ENCODE measurements at regions not wholly inside any gene's neighbourhood (a gene's known extent, or its start where the extent isn't known, plus 50 kb on each side); places are given as distances from the start of the nearest gene placed in this dataset.

- no peak for DNase-seq
These were observed 262.8 kb downstream of the FOXO1 start for GRCh38 chr13:40403509-40404241.

GRCh38 chr13:40404407-40404806 is 262.0 kb downstream of the FOXO1 start:
- DNase-seq: no peak

- DNase-seq: no peak
These were observed 261.3 kb downstream of the FOXO1 start for GRCh38 chr13:40404967-40405716.

- no peak for DNase-seq
These were observed 259.9 kb downstream of the FOXO1 start for GRCh38 chr13:40406405-40407120.

GRCh38 chr13:40407567-40407966 is 258.9 kb downstream of the FOXO1 start:
- DNase-seq: no peak

GRCh38 chr13:40408602-40409001 is 257.8 kb downstream of the FOXO1 start:
- DNase-seq: peak; percentile 40

DNA sequence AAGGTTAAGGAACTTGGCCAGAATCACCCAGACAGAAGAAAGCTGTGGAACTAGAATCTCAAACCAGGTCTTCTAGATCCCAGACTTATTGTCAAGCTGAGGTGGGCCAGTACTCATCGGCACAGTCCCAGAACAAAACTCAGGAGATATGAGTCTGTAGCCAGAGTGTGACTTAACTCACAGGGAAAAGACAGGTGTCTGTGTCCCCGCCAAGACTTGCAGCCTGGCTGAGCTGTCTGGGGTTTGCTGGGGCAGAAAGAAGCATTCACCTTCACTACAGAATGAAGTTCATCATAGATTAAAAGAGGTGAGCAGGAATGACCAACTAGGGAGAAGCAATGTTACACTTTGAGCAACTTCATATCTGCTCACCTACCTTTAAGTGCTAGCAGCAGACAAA is 257.2 kb downstream of the FOXO1 start:
- no peak for DNase-seq

DNA sequence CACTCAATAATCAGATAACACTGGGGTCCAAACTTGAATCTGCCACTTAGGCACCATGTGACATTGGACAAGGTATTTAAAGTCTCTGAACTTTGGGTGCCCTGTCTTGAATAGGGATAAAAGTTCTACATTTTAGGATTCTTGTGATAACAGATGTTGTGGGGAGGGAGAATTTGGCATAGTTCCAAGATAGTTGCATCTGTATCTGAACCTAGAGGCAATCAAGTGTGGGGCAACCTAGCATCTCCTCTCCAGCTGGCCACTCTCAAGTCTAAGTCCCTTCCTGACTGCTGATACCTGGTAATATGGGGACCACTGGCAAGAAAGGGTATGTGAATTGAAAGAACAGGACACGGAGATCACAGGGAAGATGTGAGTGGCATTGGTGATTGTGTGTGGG is 256.1 kb downstream of the FOXO1 start:
- no peak for DNase-seq

DNA sequence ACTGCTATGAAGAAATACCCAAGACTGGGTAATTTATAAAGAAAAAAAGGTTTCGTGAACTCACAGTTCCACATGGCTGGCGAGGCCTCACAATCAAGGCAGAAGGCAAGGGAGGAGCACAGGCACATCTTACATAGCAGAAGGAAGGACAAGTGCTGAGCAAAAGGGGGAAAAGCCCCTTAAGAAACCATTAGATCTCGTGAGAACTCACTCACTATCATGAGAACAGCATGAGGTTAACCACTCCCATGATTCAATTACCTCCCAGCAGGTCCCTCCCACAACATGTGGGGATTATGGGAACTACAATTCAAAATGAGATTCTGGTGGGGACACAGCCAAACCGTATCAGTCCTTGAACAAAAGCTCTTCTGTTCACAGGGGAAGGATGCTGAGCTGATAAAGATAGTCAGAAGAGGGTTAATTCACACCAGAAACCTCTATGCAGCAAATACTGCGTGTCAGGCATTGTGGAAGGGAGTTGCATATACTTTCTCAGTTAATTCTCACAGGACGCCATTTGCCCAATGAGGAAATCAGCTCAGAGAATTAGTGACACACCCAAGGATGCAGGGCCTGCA is 246.2 kb downstream of the FOXO1 start:
- DNase-seq: no peak

DNA sequence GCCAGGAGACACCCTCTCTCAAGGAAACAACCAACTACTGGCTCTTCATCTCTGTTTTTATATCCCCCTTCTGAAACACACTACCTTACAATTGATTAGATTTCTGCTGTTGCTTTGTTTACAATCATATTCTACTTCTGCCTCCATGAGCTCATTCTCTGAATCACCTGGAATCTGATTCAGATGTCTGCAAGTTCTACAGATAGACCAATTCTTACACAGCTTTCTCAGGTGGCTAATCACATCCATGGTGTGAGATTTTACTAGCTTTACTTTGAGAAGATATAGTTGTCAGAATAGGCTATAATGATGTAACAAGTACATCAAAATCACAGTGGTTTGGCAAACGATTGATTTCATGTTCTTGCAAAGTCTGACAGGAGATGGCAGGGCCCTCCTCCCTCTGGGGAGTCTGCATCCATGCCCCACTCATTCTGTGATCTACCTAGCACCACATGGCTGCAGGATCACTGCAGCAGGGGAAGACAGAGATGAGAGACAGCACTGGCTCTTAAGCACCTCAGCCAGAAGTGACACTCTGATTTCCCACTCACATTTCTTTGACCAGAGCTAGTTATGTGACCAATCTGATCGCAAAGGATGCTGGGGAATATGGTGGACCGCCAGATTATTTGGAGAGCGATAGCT is 243.7 kb downstream of the FOXO1 start:
- no peak for DNase-seq

GRCh38 chr13:40428354-40428753 is 238.1 kb downstream of the FOXO1 start:
- peak; percentile 91 for DNase-seq

DNA sequence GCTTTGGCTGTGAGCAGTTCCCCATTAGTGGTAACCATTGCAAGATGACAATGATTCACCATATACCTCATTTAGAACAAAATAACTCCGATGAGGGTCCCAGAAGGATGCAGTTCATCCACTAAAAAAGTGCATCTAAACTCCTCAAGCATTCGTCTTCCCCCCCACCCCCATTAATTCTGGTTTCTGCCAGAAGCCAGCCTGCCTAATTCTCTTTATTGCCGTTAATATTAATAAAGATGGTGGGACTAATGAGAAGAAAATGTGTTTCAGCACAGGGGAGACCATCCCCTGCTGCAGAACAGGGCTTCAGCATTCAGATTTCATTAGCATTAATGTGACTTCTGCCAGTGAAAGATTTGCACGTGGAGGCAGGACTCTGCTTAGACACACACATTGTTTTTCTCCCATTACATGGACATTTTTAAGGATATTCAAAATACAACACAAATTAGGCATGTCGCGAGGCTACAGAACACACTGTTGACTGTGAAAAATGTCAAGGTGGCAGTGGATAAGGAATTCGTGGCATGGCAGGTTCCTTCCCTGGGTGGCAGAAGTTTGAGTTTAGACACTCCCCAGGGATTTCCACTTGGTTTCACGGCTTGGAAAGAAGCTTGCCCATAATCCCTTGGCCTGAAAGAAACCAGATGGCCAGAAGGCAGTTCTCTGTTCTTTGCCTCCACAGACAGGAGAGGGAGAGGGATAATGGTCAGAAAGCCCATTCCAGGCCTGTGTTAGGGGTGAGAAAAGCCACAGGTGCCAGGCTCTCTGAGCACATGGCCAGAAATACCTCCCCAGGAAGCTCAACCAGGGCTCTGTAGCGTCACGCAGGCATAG is 236.5 kb downstream of the FOXO1 start:
- DNase-seq: peak; percentile 57

GRCh38 chr13:40432018-40432978 is 234.1 kb downstream of the FOXO1 start:
- no peak for DNase-seq

GRCh38 chr13:40433001-40433400 is 233.4 kb downstream of the FOXO1 start:
- peak; percentile 25 for DNase-seq

GRCh38 chr13:40433577-40433976 is 232.9 kb downstream of the FOXO1 start:
- peak; percentile 78 for DNase-seq

DNA sequence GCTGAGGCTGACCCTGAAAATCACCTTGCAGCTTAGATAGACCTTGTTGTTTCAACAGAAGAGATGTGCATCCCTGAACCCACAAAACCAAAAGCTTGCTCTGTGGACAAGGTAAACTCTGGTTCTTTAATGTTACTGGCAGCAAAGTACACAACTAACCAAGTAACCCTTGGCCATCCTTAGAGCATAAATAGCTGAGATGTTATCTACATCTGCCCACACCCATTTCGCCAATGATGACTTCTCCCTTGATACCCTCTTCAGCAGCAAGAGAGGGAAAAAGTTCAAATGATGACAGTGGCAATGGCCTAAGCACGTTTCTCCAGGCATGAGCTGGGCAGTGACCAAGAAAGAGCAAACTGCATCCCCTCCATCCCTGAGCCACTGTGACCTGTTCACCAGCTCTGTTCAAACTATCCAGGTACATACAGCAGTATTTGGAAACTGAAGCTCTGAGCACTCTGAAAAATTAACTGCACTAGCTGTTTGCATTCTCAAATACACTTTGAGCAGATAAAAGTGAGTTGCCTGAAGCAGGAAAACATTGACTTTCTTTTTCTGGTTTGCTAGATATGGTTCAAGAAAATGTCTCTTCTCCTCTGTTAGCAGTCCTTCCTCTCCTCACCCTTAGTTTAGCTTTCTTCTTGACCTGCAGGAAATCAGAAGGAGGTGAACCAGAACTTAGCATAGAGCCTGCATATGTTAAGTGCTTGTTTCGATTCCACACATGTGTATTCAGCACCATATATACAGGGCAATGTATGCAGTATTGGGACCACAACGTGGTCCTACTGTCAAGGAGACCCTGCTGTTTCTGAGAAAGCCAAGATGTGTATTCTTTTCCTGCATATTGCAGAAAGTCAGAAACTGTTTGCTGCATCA is 231.7 kb downstream of the FOXO1 start:
- DNase-seq: no peak

DNA sequence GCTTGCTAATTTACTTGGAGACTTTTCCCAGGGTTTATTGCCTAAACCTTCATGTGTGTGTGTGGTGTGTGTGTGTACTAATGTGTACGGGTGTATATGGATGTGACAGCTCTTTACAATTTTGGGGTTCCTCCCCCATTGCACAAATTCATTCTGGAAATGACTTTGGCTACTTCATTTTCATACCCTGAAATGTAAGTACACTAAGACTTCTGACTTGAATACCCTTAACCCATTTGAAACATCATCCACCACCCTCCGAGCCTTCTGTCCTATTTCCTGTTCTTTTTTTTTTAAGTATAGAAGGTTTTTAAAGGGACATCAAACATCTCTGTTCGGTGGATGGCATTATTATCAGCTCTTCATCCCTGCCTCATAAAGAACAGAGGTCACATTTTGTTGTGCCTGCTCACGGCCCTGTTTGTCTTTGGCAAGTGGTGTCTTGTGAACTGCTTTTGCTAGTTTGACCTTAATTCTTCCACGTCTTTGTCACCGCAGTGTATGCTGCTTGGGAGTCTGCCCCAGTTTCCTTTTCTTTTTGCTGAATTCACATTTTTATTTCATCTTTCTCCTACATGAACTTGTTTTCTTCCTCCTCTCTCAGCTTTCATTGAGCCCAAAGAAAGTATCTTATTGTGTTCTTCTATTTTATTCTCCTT is 228.3 kb downstream of the FOXO1 start:
- no peak for DNase-seq

DNA sequence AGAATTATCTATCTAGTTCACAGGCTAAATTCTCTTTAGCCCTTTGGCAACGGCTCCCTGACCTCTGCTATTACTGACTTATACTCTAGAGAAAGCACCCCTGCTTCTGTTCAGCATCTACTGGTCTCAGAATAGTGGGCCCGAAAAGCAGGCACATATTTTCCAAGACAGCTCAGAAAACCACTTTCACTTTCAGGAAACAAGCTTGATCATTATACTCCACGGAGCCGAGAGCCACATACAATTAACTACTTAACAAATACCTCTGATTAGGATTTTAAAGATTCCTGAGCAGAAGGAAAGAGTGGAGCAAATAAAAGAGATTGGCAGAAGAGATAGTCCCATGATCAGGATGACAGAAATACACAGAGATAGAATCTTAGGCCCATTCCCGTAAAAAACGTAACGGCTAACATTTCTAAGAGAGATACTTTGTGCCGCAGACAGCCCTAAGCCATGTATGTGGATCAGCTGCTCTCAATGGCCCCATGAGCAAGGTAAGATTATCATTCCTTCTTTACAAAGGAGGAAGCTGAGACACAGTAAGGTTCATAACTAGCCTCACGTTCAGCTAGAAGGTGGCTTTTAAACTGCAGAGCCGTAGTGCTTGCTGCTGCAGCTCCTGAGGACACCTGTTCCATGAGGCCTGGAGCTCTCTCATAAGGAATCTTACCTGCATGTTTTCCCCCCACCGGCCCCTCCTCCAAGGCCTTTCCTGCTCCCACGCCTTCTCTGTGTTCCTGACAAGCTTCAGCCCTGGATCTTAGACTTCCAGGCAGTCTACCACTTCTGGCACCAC is 227.2 kb downstream of the FOXO1 start:
- no peak for DNase-seq
